VCaP (cell line): ENCODE measurements at regions not wholly inside any gene's neighbourhood (a gene's known extent, or its start where the extent isn't known, plus 50 kb on each side); places are given as distances from the start of the nearest gene placed in this dataset.

Experiments used
- H3K27ac ChIP-seq: fragments of 450-650 bp; 2 replicates; pipeline ENCODE4 v1.5.1; 2017
- TF ChIP-seq, protein P1 (sequence below): fragments of 450-650 bp; conservative IDR thresholded peaks from 2 replicates; pipeline ENCODE4 v1.5.1; 2017; ENCODE audit warnings: mild to moderate bottlenecking, moderate library complexity

DNA sequence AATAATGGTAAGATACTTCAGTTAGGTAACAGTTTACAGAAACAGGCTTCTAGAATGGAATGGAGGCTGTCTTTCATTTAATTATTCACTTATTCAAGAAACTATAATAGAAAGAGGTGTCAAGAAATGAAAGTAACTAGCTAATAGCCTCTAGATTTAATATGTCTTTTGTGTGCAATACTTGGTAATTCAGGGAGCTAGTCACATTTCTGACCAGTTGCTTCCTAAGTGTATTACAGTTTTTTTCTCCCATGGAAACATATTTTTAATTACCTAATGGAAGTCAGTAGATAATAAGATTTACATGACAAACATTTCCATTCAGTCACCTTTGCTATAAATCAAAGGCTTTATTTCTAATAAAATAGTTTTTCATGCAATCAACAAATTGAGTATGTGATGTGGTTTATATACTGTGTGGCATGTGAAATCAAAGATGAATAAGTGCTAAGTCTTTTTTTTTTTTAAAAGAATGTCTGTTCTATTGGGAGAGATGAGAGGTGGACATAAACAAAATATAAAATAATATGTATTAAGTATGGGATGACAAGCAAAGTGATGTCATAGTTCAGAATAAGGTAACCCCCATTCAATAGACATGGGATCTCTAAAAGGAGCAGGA is 985.7 kb downstream of the SQOR start:
- TF ChIP-seq, protein P1, sequence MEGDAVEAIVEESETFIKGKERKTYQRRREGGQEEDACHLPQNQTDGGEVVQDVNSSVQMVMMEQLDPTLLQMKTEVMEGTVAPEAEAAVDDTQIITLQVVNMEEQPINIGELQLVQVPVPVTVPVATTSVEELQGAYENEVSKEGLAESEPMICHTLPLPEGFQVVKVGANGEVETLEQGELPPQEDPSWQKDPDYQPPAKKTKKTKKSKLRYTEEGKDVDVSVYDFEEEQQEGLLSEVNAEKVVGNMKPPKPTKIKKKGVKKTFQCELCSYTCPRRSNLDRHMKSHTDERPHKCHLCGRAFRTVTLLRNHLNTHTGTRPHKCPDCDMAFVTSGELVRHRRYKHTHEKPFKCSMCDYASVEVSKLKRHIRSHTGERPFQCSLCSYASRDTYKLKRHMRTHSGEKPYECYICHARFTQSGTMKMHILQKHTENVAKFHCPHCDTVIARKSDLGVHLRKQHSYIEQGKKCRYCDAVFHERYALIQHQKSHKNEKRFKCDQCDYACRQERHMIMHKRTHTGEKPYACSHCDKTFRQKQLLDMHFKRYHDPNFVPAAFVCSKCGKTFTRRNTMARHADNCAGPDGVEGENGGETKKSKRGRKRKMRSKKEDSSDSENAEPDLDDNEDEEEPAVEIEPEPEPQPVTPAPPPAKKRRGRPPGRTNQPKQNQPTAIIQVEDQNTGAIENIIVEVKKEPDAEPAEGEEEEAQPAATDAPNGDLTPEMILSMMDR = no peak
- H3K27ac ChIP-seq = no peak overlapping the region

DNA sequence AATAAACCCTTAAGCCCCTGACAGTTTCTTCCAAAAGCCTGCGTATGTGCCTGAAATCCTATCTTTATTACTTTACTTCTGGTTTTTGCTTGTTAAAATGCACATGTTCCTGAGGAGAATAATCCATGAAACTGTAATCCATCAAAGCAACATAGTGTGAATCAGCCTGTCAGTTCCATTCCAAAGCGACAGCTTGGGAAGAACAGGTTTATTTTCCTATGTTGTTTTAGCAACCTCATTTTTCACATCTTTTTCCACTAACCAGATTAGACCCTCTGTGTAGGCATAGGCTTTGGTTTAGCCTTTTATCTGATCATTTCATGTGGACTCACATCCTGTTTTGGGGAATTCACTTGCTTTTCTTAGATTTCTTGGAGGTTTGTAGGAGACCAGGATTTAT is 988.0 kb downstream of the SQOR start:
- H3K27ac ChIP-seq = no peak overlapping the region
- TF ChIP-seq, protein P1 = no peak

DNA sequence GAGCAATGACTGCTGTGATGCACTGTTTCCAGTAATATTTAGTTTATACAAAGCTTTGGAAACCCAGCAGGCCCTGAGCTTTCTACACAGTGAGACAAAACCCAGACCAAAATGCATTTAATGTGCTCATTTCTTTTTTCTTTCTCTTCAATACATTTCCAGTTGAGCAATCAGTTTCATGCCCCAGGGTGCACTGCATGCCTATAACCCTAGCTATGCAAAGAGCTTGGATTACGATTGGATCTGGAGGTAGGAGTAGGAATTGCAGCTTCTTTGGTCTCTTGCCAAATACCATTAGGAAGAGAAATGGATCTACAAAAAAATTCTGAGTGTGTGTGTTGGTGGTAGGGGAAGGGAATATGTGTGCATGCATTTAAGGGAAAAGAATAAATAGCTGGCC is 1001.4 kb downstream of the SQOR start:
- H3K27ac ChIP-seq = no peak overlapping the region
- TF ChIP-seq, protein P1 = no peak

DNA sequence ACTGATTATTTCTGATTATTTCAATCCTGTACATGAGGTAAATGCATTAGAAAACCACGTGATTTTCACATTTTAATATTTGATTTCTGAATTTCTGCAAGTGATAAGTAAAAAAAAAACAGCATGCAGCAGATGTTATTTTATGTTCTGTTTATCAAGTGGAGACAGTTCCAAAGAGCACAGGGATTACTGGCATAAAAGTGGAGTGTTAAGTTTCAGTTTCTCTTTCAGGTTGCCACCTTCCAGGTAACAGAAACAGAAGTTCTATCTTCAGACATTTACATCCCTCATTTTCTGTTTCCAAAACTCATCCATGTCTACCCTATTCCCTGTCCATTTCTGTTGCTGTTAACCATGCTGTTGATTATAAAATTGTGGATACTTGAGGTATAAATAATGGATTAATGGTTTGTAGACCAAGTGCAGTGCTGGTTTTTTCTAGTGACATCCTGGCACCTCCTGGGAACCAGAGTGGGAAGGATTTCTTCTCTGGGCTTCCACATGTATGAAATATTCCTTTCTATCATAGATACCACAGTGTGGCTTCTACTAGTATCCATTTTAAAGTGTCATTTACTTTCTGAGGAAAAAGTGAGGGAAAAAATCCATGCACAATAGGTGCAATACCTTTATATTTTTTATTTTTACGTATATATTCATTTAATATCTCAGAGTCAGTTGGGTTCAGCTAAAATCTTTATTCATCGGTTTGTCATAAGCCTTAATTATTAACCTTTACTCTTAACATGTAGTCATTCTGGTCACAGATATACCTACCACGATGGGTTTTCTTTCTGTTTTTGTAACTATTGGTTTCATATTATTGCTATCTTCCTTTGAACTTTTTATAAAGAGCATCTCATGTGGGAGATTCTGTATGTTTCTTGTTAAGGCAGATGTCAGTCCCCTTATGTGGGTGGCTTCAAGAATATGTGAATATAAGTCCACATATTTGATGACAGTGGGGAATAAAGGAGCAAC is 1010.0 kb downstream of the SQOR start:
- H3K27ac ChIP-seq = peak overlapping the region; percentile 84; the same call in 1 of the 2 replicates
- TF ChIP-seq, protein P1 = no peak

DNA sequence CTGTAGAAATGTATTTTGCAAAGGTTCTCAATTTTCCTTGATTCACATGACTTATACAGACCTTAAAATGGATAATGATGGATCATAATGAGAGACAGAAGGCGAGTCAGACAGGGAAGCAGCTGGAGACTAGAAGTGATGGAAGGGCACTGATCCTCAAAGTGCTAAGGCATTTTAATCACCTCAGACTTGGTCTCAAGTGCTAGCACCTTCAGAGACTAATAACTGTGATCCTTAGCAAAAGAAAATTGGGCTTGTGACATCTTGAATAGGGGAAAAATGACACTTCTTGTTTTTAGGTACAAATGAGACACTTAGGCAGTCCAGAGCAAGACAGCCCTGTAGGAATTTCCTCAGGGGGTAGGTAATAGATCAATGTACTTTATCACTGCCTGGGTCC is 1011.7 kb downstream of the SQOR start:
- H3K27ac ChIP-seq = peak overlapping the region; percentile 84; the same call in 1 of the 2 replicates
- TF ChIP-seq, protein P1 = no peak

DNA sequence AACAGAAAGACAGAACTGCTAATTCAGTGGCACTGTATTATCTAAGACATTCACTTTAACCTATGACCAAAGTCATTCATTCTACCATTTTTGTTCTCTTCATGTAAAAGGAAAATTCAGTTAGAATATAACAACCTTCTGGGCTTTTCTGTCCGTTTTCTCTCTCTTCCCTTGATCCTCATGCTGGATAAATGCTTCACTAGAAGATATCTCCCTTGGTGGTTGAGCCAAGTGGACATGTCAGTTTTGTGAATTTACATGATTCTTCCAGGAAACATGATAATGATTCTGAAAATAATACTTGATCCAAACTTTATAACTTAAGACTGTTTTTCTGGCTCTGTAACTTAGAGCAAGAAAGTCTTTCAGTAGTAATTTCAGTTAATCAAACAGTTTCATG is 1012.2 kb downstream of the SQOR start:
- TF ChIP-seq, protein P1 = no peak
- H3K27ac ChIP-seq = peak overlapping the region; percentile 84; the same call in 1 of the 2 replicates

DNA sequence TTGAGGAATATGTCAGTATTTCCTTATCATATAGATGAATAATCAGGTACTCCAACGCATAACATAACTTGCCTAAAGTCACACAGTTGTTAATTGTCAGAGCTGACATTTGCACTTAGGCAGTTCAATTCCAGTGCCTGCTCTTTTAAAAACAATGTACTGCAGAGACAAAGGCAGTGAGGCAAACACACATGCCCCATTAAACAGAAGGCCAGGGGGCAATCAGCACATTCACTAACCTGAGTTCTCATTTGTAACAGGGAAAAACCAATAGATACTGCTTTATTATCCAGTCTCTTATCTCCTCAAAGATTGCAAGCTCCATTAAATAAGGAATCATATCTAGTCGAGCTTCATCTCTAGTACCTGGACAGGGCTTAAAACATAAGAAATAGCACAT is 1017.4 kb downstream of the SQOR start:
- H3K27ac ChIP-seq = no peak overlapping the region; the same call in 1 of the 2 replicates
- TF ChIP-seq, protein P1 = no peak
